ENCODE measurements at regions not wholly inside any gene's neighbourhood (a gene's known extent, or its start where the extent isn't known, plus 50 kb on each side); places are given as distances from the start of the nearest gene placed in this dataset.

GRCh38 chr7:17027789-17028152 is 146.0 kb upstream of the AGR3 start:
- Histone ChIP-seq H3K9me3 (ENCODE audit: control insufficient read depth, low read depth, low read length) (no peaks in the 10 kb centered on the region), H3K9ac (ENCODE audit: control insufficient read depth, extremely low read depth, insufficient read depth, low read length) (no peak overlapping the region), H2AFZ (ENCODE audit: control insufficient read depth, low read length) (no peak overlapping the region), H3K36me3 (ENCODE audit: control insufficient read depth in 2 of 2, extremely low read depth in 1 of 2, insufficient read depth in 2 of 2, low read length in 2 of 2) (no peaks in the 10 kb centered on the region), H3K4me3 (ENCODE audit: control insufficient read depth in 2 of 3, extremely low read depth in 1 of 3, insufficient read depth in 2 of 3, low read depth in 1 of 3, low read length in 3 of 3) (no peak overlapping the region), H3K27ac (ENCODE audit: control insufficient read depth, insufficient read depth, low read length) (no peak overlapping the region), H3K27me3 (ENCODE audit: control insufficient read depth, extremely low read depth, insufficient read depth, low read length) (no peaks in the 10 kb centered on the region), H4K20me1 (ENCODE audit: control insufficient read depth, extremely low read depth, insufficient read depth, low read length) (no peaks in the 10 kb centered on the region), H3K4me1 (ENCODE audit: control insufficient read depth, extremely low read depth, insufficient read depth, low read length) (peaks cover 2% of the 10 kb centered on the region), H3K9me1 (ENCODE audit: control insufficient read depth, extremely low read depth, insufficient read depth, low read length) (no peaks in the 10 kb centered on the region), H3K79me2 (ENCODE audit: control insufficient read depth, insufficient read depth, low read length) (no peaks in the 10 kb centered on the region), H3K4me2 (ENCODE audit: control insufficient read depth, extremely low read depth, insufficient read depth, low read depth, low read length) (no peak overlapping the region)
- TF ChIP-seq EZH2 (IDR thresholded peaks at IDR 0.05; ENCODE audit: low read length) (no peak), CTCF (optimal IDR thresholded peaks at IDR 0.05 in 1 of 3, IDR thresholded peaks at IDR 0.05 in 1 of 3, conservative IDR thresholded peaks at IDR 0.05 in 1 of 3; ENCODE audit: extremely low read depth in 1 of 3, insufficient read depth in 2 of 3, low read length in 3 of 3) (no peak)
- dilution Hi-C loops (cut with MboI; ENCODE audit: extremely low pct_ligation_motif_present, low sequenced_read_pairs), result no loop called here
- FAIRE-seq (no peak), DNase-seq (ENCODE audit: low read depth, low spot score) (no peak)

- H3K36me3 ChIP-seq (ENCODE audit: control insufficient read depth in 2 of 2, extremely low read depth in 1 of 2, insufficient read depth in 2 of 2, low read length in 2 of 2), result no peaks in the 10 kb centered on the region
- TF ChIP-seq EZH2 (IDR thresholded peaks at IDR 0.05; ENCODE audit: low read length), result no peak
- TF ChIP-seq CTCF (optimal IDR thresholded peaks at IDR 0.05 in 1 of 3, IDR thresholded peaks at IDR 0.05 in 1 of 3, conservative IDR thresholded peaks at IDR 0.05 in 1 of 3; ENCODE audit: extremely low read depth in 1 of 3, insufficient read depth in 2 of 3, low read length in 3 of 3), result no peak
- dilution Hi-C loops (cut with MboI; ENCODE audit: extremely low pct_ligation_motif_present, low sequenced_read_pairs), result no loop called here
- H3K4me2 ChIP-seq (ENCODE audit: control insufficient read depth, extremely low read depth, insufficient read depth, low read depth, low read length), result no peak overlapping the region
- H2AFZ ChIP-seq (ENCODE audit: control insufficient read depth, low read length), result no peak overlapping the region
- no peak overlapping the region for H3K9ac ChIP-seq (ENCODE audit: control insufficient read depth, extremely low read depth, insufficient read depth, low read length)
- FAIRE-seq, result no peak
- no peaks in the 10 kb centered on the region for H3K4me1 ChIP-seq (ENCODE audit: control insufficient read depth, extremely low read depth, insufficient read depth, low read length)
- H3K27ac ChIP-seq (ENCODE audit: control insufficient read depth, insufficient read depth, low read length), result no peak overlapping the region
- no peaks in the 10 kb centered on the region for H4K20me1 ChIP-seq (ENCODE audit: control insufficient read depth, extremely low read depth, insufficient read depth, low read length)
- no peaks in the 10 kb centered on the region for H3K9me3 ChIP-seq (ENCODE audit: control insufficient read depth, low read depth, low read length)
- no peak overlapping the region for H3K4me3 ChIP-seq (ENCODE audit: control insufficient read depth in 2 of 3, extremely low read depth in 1 of 3, insufficient read depth in 2 of 3, low read depth in 1 of 3, low read length in 3 of 3)
- no peaks in the 10 kb centered on the region for H3K27me3 ChIP-seq (ENCODE audit: control insufficient read depth, extremely low read depth, insufficient read depth, low read length)
- H3K79me2 ChIP-seq (ENCODE audit: control insufficient read depth, insufficient read depth, low read length), result no peaks in the 10 kb centered on the region
- no peaks in the 10 kb centered on the region for H3K9me1 ChIP-seq (ENCODE audit: control insufficient read depth, extremely low read depth, insufficient read depth, low read length)
- DNase-seq (ENCODE audit: low read depth, low spot score), result no peak
Observed at GRCh38 chr7:17029150-17029549, 147.4 kb upstream of the AGR3 start.

All from keratinocyte (primary cell).